H9 (cell line): ENCODE measurements at regions not wholly inside any gene's neighbourhood (a gene's known extent, or its start where the extent isn't known, plus 50 kb on each side); places are given as distances from the start of the nearest gene placed in this dataset.

ENCODE experiments used
- DNase-seq: peaks from one replicate; pipeline ENCODE4 v3.0.0-alpha.2; 2017
- H2AFZ ChIP-seq: one replicate; pipeline ENCODE4 v1.6.1; 2013; ENCODE audit warnings: mild to moderate bottlenecking, low read length, control low read depth, moderate library complexity
- H2AK5ac ChIP-seq: 2 replicates; pipeline ENCODE4 v1.6.1; 2013; ENCODE audit warnings: low read length, control low read depth, mixed read lengths; ENCODE audit not compliant: insufficient read length
- H2BK120ac ChIP-seq: one replicate; pipeline ENCODE4 v1.6.1; 2013; ENCODE audit warnings: low read depth, mild to moderate bottlenecking, low read length, control low read depth, inconsistent platforms; ENCODE audit not compliant: poor library complexity, severe bottlenecking
- H2BK12ac ChIP-seq: 2 replicates; pipeline ENCODE4 v1.6.1; 2013; ENCODE audit warnings: low read length, control low read depth, mixed read lengths, low read depth; ENCODE audit not compliant: insufficient read length
- H2BK15ac ChIP-seq: 2 replicates; pipeline ENCODE4 v1.6.1; 2013; ENCODE audit warnings: low read depth, low read length, control low read depth
- H2BK20ac ChIP-seq: one replicate; pipeline ENCODE4 v1.6.1; 2013; ENCODE audit warnings: low read depth, mild to moderate bottlenecking, low read length, control low read depth, inconsistent platforms; ENCODE audit not compliant: poor library complexity, severe bottlenecking
- H2BK5ac ChIP-seq: 2 replicates; pipeline ENCODE4 v1.6.1; 2013; ENCODE audit warnings: low read length, control low read depth, mixed read lengths; ENCODE audit not compliant: insufficient read length
- H3K14ac ChIP-seq: 2 replicates; pipeline ENCODE4 v1.6.1; 2013; ENCODE audit warnings: low read length, control low read depth; ENCODE audit not compliant: insufficient read depth
- H3K18ac ChIP-seq: 2 replicates; pipeline ENCODE4 v1.6.1; 2013; ENCODE audit warnings: low read depth, mild to moderate bottlenecking, mixed read lengths, low read length, control low read depth; ENCODE audit not compliant: insufficient read length
- H3K23ac ChIP-seq: 2 replicates; pipeline ENCODE4 v1.6.1; 2013; ENCODE audit warnings: low read length, control low read depth, mixed read lengths, low read depth; ENCODE audit not compliant: insufficient read length
- H3K23me2 ChIP-seq: 2 replicates; pipeline ENCODE4 v1.6.1; 2013; ENCODE audit warnings: low read depth, mild to moderate bottlenecking, mixed read lengths, low read length, control low read depth; ENCODE audit not compliant: insufficient read length, poor library complexity, severe bottlenecking
- H3K27ac ChIP-seq: 2 replicates; pipeline ENCODE4 v1.5.1; 2013; ENCODE audit warnings: low read length, control low read depth, mixed read lengths, low read depth; ENCODE audit not compliant: insufficient read length
- H3K27me3 ChIP-seq: 2 replicates; pipeline ENCODE4 v1.6.1; 2013; ENCODE audit warnings: low read length, control low read depth, inconsistent platforms; ENCODE audit not compliant: insufficient read depth
- H3K4ac ChIP-seq: 2 replicates; pipeline ENCODE4 v1.6.1; 2013; ENCODE audit warnings: low read depth, mild to moderate bottlenecking, control low read depth, inconsistent platforms, low read length, moderate library complexity
- H3K4me1 ChIP-seq: 2 replicates; pipeline ENCODE4 v1.6.1; 2013; ENCODE audit warnings: low read length, control low read depth, inconsistent platforms; ENCODE audit not compliant: insufficient read depth
- H3K4me2 ChIP-seq: 2 replicates; pipeline ENCODE4 v1.6.1; 2013; ENCODE audit warnings: low read length, control low read depth, mixed read lengths; ENCODE audit not compliant: insufficient read length, insufficient read depth
- H3K56ac ChIP-seq: 2 replicates; pipeline ENCODE4 v1.6.1; 2013; ENCODE audit warnings: low read depth, mild to moderate bottlenecking, mixed read lengths, low read length, control low read depth; ENCODE audit not compliant: insufficient read length
- H3K79me1 ChIP-seq: 2 replicates; pipeline ENCODE4 v1.6.1; 2013; ENCODE audit warnings: low read depth, mild to moderate bottlenecking, moderate library complexity, low read length, control low read depth, inconsistent platforms; ENCODE audit not compliant: insufficient read depth, poor library complexity, severe bottlenecking
- H3K79me2 ChIP-seq: 2 replicates; pipeline ENCODE4 v1.6.1; 2013; ENCODE audit warnings: low read length, control low read depth, inconsistent platforms; ENCODE audit not compliant: insufficient read depth
- H3K9ac ChIP-seq: 2 replicates; pipeline ENCODE4 v1.6.1; 2013; ENCODE audit warnings: low read length, control low read depth, mixed read lengths; ENCODE audit not compliant: insufficient read length; ENCODE audit errors: extremely low read depth
- H3K9me3 ChIP-seq: one replicate; pipeline ENCODE4 v1.6.1; 2013; ENCODE audit warnings: low read depth, low read length, inconsistent platforms; ENCODE audit not compliant: control insufficient read depth
- H3T11ph ChIP-seq: one replicate; pipeline ENCODE4 v1.6.1; 2013; ENCODE audit warnings: mild to moderate bottlenecking, low read length, control low read depth, inconsistent platforms
- H4K20me1 ChIP-seq: one replicate; pipeline ENCODE4 v1.6.1; 2013; ENCODE audit not compliant: control insufficient read depth, insufficient read length, insufficient read depth
- H4K5ac ChIP-seq: 2 replicates; pipeline ENCODE4 v1.6.1; 2013; ENCODE audit warnings: low read depth, mild to moderate bottlenecking, mixed read lengths, low read length, control low read depth; ENCODE audit not compliant: insufficient read length
- H4K8ac ChIP-seq: replicated peaks from 2 replicates; pipeline ENCODE4 v1.6.1; 2013; ENCODE audit warnings: low read length, control low read depth, mixed read lengths, low read depth; ENCODE audit not compliant: insufficient read length
- H4K91ac ChIP-seq: 2 replicates; pipeline ENCODE4 v1.6.1; 2013; ENCODE audit warnings: low read depth, mild to moderate bottlenecking, moderate library complexity, mixed read lengths, low read length, control low read depth; ENCODE audit not compliant: insufficient read length
- H3K27ac Mint-ChIP-seq, 3 experiments: 2 replicates in 2 of 3; 3 replicates in 1 of 3; pipeline ENCODE4 v1.8.0; 2020 to 2021; ENCODE audit warnings: mixed read lengths in 3 of 3, mild to moderate bottlenecking in 1 of 3, moderate library complexity in 1 of 3
- H3K27me3 Mint-ChIP-seq: 2 replicates; pipeline ENCODE4 v1.8.0; 2021; ENCODE audit warnings: low read depth, mild to moderate bottlenecking, moderate library complexity, mixed read lengths
- H3K36me3 Mint-ChIP-seq, 3 experiments: 2 replicates in 2 of 3; 3 replicates in 1 of 3; pipeline ENCODE4 v1.8.0; 2020 to 2021; ENCODE audit warnings: low read depth in 3 of 3, mixed read lengths in 3 of 3; ENCODE audit not compliant: insufficient read depth in 1 of 3
- H3K4me1 Mint-ChIP-seq, 2 experiments: 2 replicates each; pipeline ENCODE4 v1.8.0; 2020; ENCODE audit warnings: mixed read lengths in 2 of 2
- H3K4me3 Mint-ChIP-seq, 2 experiments: 2 replicates in 1 of 2; 3 replicates in 1 of 2; pipeline ENCODE4 v1.8.0; 2020 to 2021; ENCODE audit warnings: mild to moderate bottlenecking in 2 of 2, mixed read lengths in 2 of 2, moderate library complexity in 1 of 2
- H3K9me3 Mint-ChIP-seq, 2 experiments: 2 replicates in 1 of 2; 3 replicates in 1 of 2; pipeline ENCODE4 v1.8.0; 2020; ENCODE audit warnings: mild to moderate bottlenecking in 2 of 2, mixed read lengths in 2 of 2, moderate library complexity in 1 of 2
- WGBS: extraction: QIAGEN DNeasy Blood & Tissue Kit; methylation state at CpG from one replicate; pipeline ENCODE4 v1.1.7; 2013; ENCODE audit warnings: missing lambda C conversion rate, low lambda C conversion rate, mixed read lengths; ENCODE audit not compliant: insufficient read length; ENCODE audit errors: extremely low coverage; 5-methylcytosine and 5-hydroxymethylcytosine counted together
- TF ChIP-seq, protein P1 (sequence below): fragments of 200-600 bp; sonication (generic); conservative IDR thresholded peaks from 3 replicates; pipeline ENCODE4 v1.8.0; 2021; ENCODE audit warnings: antibody characterized with exemption, mild to moderate bottlenecking

DNA sequence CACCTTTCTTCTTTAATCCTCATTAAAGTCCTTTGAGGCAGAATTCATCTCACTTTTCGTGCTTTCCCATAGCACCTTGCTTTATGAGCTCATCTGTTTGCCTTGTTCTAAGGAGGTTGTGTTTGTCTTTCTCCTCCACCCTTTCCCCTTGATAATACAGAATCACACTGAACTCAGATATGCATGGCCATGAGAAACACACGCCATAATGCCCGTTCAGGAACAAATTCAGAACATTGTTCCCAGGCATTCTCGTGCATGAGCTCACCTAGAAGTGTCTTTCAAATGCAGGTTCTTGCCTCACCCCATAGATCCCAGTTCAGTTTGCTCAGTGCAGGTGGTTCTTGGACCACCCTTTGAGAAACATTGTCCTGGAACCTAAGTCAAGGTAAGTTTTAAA, 71.1 kb downstream of the TMEM114 start:
- Histone ChIP-seq H2BK15ac (no peak overlapping the region), H3K9ac (no peak overlapping the region), H3K4ac (no peak overlapping the region), H2BK12ac (no peak overlapping the region), H3T11ph (no peak overlapping the region), H2BK5ac (no peak overlapping the region), H3K79me1 (no peaks in the 10 kb centered on the region), H4K8ac (no peak overlapping the region), H4K20me1 (no peaks in the 10 kb centered on the region), H3K79me2 (no peaks in the 10 kb centered on the region), H4K5ac (no peak overlapping the region), H3K27me3 (no peaks in the 10 kb centered on the region; the same call in 1 of the 2 replicates), H3K27ac (no peak overlapping the region), H2BK120ac (no peak overlapping the region), H3K23ac (no peak overlapping the region), H3K4me1 (no peaks in the 10 kb centered on the region), H3K14ac (no peak overlapping the region), H3K56ac (no peak overlapping the region), H3K4me2 (no peak overlapping the region), H2AFZ (no peak overlapping the region), H2BK20ac (no peak overlapping the region), H3K9me3 (no peaks in the 10 kb centered on the region), H3K23me2 (no peaks in the 10 kb centered on the region), H3K18ac (no peak overlapping the region), H4K91ac (no peak overlapping the region), H2AK5ac (no peak overlapping the region)
- Mint-ChIP-seq H3K4me1 (peaks cover 6 to 9% of the 10 kb centered on the region in 2 experiments), H3K27ac (no peak overlapping the region), H3K36me3 (no peaks in the 10 kb centered on the region), H3K4me3 (no peak overlapping the region), H3K27me3 (peaks cover 45% of the 10 kb centered on the region), H3K9me3 (no peaks in the 10 kb centered on the region)
- no CpG with 5 or more reads among the region's 4 CpGs for WGBS
- TF ChIP-seq, protein P1, sequence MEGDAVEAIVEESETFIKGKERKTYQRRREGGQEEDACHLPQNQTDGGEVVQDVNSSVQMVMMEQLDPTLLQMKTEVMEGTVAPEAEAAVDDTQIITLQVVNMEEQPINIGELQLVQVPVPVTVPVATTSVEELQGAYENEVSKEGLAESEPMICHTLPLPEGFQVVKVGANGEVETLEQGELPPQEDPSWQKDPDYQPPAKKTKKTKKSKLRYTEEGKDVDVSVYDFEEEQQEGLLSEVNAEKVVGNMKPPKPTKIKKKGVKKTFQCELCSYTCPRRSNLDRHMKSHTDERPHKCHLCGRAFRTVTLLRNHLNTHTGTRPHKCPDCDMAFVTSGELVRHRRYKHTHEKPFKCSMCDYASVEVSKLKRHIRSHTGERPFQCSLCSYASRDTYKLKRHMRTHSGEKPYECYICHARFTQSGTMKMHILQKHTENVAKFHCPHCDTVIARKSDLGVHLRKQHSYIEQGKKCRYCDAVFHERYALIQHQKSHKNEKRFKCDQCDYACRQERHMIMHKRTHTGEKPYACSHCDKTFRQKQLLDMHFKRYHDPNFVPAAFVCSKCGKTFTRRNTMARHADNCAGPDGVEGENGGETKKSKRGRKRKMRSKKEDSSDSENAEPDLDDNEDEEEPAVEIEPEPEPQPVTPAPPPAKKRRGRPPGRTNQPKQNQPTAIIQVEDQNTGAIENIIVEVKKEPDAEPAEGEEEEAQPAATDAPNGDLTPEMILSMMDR, result no peak
- no peak for DNase-seq
